HEK293 (cell line): ENCODE measurements at regions not wholly inside any gene's neighbourhood (a gene's known extent, or its start where the extent isn't known, plus 50 kb on each side); places are given as distances from the start of the nearest gene placed in this dataset.

Source experiments
- CTCF ChIA-PET: fragments of 350-600 bp; formaldehyde crosslinking; extraction: SDS; loops from one replicate; lab custom pipeline; 2021; ENCODE audit warnings: antibody characterized with exemption; lab: Yijun Ruan, JAX
- POLR2A ChIA-PET: fragments of 300-600 bp; formaldehyde crosslinking; extraction: SDS; loops from one replicate; lab custom pipeline; 2020; ENCODE audit warnings: antibody characterized with exemption, inconsistent platforms; lab: Yijun Ruan, JAX
- H3K27ac ChIP-seq: fragments of 200-500 bp; sonication (Bioruptor generic); 2 replicates; pipeline ENCODE4 v1.5.1; 2014; ENCODE audit warnings: low read depth, low read length, control low read depth, inconsistent platforms; ENCODE audit errors: extremely low read depth
- H3K36me3 ChIP-seq, 2 experiments: fragments of 200-500 bp in 1 of 2; sonication (Bioruptor generic) in 1 of 2; 1 replicate in 1 of 2; 2 replicates in 1 of 2; pipeline ENCODE4 v1.5.1; 2014 to 2017; ENCODE audit warnings: inconsistent platforms in 2 of 2, low read length in 2 of 2; ENCODE audit not compliant: control insufficient read depth in 2 of 2, insufficient read depth in 1 of 2
- H3K4me1 ChIP-seq: fragments of 200-500 bp; sonication (Bioruptor generic); 2 replicates; pipeline ENCODE4 v1.5.1; 2014; ENCODE audit warnings: mild to moderate bottlenecking, low read length, inconsistent platforms; ENCODE audit not compliant: control insufficient read depth, insufficient read depth
- H3K4me3 ChIP-seq: 2 replicates; pipeline ENCODE4 v1.5.1; 2011; ENCODE audit warnings: low read depth, mild to moderate bottlenecking, control low read depth, low read length, moderate library complexity
- H3K9me3 ChIP-seq: fragments of 200-500 bp; sonication (Bioruptor generic); 2 replicates; pipeline ENCODE4 v1.5.1; 2014; ENCODE audit warnings: low read depth, low read length, inconsistent platforms; ENCODE audit not compliant: control insufficient read depth, insufficient read depth
- BCL11B ChIP-seq: fragments of 450-650 bp; formaldehyde crosslinking; IDR thresholded peaks from 2 replicates; pipeline ENCODE4 v1.5.1; 2016; ENCODE audit warnings: low read depth, missing biosample characterization, missing genetic modification characterization
- GFI1B ChIP-seq: fragments of 450-650 bp; formaldehyde crosslinking; IDR thresholded peaks from 2 replicates; pipeline ENCODE4 v1.5.1; 2016; ENCODE audit warnings: missing biosample characterization, missing genetic modification characterization
- KLF10 ChIP-seq: fragments of 450-650 bp; IDR thresholded peaks from 2 replicates; pipeline ENCODE4 v1.5.1; 2018; ENCODE audit warnings: missing biosample characterization, mild to moderate bottlenecking, missing genetic modification characterization
- OVOL3 ChIP-seq: fragments of 450-650 bp; formaldehyde crosslinking; IDR thresholded peaks from 2 replicates; pipeline ENCODE4 v1.5.1; 2016; ENCODE audit warnings: missing biosample characterization, missing genetic modification characterization
- SP7 ChIP-seq: fragments of 450-650 bp; formaldehyde crosslinking; IDR thresholded peaks from 2 replicates; pipeline ENCODE4 v1.5.1; 2016; ENCODE audit warnings: missing biosample characterization, missing genetic modification characterization
- ZBTB48 ChIP-seq: fragments of 450-650 bp; formaldehyde crosslinking; IDR thresholded peaks from 2 replicates; pipeline ENCODE4 v1.5.1; 2016; ENCODE audit warnings: missing biosample characterization, missing genetic modification characterization
- ZFP37 ChIP-seq: fragments of 450-650 bp; formaldehyde crosslinking; IDR thresholded peaks from 2 replicates; pipeline ENCODE4 v1.5.1; 2016; ENCODE audit warnings: missing biosample characterization, missing genetic modification characterization
- ZNF202 ChIP-seq: fragments of 450-650 bp; formaldehyde crosslinking; IDR thresholded peaks from 2 replicates; pipeline ENCODE4 v1.5.1; 2016; ENCODE audit warnings: missing biosample characterization, missing genetic modification characterization, borderline replicate concordance
- ZNF248 ChIP-seq: fragments of 450-650 bp; formaldehyde crosslinking; IDR thresholded peaks from 2 replicates; pipeline ENCODE4 v1.5.1; 2017; ENCODE audit warnings: missing biosample characterization, missing genetic modification characterization
- ZNF311 ChIP-seq: fragments of 450-650 bp; formaldehyde crosslinking; IDR thresholded peaks from 2 replicates; pipeline ENCODE4 v1.5.1; 2017; ENCODE audit warnings: missing biosample characterization, missing genetic modification characterization, borderline replicate concordance
- ZNF394 ChIP-seq: fragments of 450-650 bp; formaldehyde crosslinking; IDR thresholded peaks from 2 replicates; pipeline ENCODE4 v1.5.1; 2016; ENCODE audit warnings: missing biosample characterization, missing genetic modification characterization, mild to moderate bottlenecking, moderate library complexity, borderline replicate concordance
- ZNF521 ChIP-seq: fragments of 450-650 bp; formaldehyde crosslinking; IDR thresholded peaks from 2 replicates; pipeline ENCODE4 v1.5.1; 2017; ENCODE audit warnings: missing biosample characterization, mild to moderate bottlenecking, missing genetic modification characterization
- ZNF548 ChIP-seq: fragments of 450-650 bp; formaldehyde crosslinking; IDR thresholded peaks from 2 replicates; pipeline ENCODE4 v1.5.1; 2016; ENCODE audit warnings: missing biosample characterization, missing genetic modification characterization
- ZNF560 ChIP-seq: fragments of 450-650 bp; formaldehyde crosslinking; IDR thresholded peaks from 2 replicates; pipeline ENCODE4 v1.5.1; 2017; ENCODE audit warnings: missing biosample characterization, missing genetic modification characterization, borderline replicate concordance
- ZNF600 ChIP-seq: fragments of 450-650 bp; formaldehyde crosslinking; IDR thresholded peaks from 2 replicates; pipeline ENCODE4 v1.5.1; 2016; ENCODE audit warnings: missing biosample characterization, missing genetic modification characterization
- ZNF629 ChIP-seq: fragments of 450-650 bp; formaldehyde crosslinking; IDR thresholded peaks from 2 replicates; pipeline ENCODE4 v1.5.1; 2017; ENCODE audit warnings: missing biosample characterization, missing genetic modification characterization
- ZNF837 ChIP-seq: fragments of 450-650 bp; formaldehyde crosslinking; IDR thresholded peaks from 2 replicates; pipeline ENCODE4 v1.5.1; 2016; ENCODE audit warnings: missing biosample characterization, missing genetic modification characterization
- ZSCAN23 ChIP-seq: fragments of 450-650 bp; formaldehyde crosslinking; IDR thresholded peaks from 2 replicates; pipeline ENCODE4 v1.5.1; 2016; ENCODE audit warnings: missing biosample characterization, missing genetic modification characterization
- TF ChIP-seq, protein P1 (sequence below): fragments of 450-650 bp; formaldehyde crosslinking; IDR thresholded peaks from 2 replicates; pipeline ENCODE4 v1.5.1; 2016; ENCODE audit warnings: missing biosample characterization, missing genetic modification characterization
- TF ChIP-seq, protein P2 (sequence below): fragments of 450-650 bp; formaldehyde crosslinking; IDR thresholded peaks from 2 replicates; pipeline ENCODE4 v1.5.1; 2016; ENCODE audit warnings: missing biosample characterization, missing genetic modification characterization
- TF ChIP-seq, protein P3 (sequence below): fragments of 450-650 bp; formaldehyde crosslinking; IDR thresholded peaks from 2 replicates; pipeline ENCODE4 v1.5.1; 2017; ENCODE audit warnings: missing biosample characterization, missing genetic modification characterization
- TF ChIP-seq, protein P4 (sequence below): fragments of 450-650 bp; formaldehyde crosslinking; IDR thresholded peaks from 2 replicates; pipeline ENCODE4 v1.5.1; 2016; ENCODE audit warnings: missing biosample characterization, missing genetic modification characterization, borderline replicate concordance
- TF ChIP-seq, protein P5 (sequence below): fragments of 450-650 bp; formaldehyde crosslinking; IDR thresholded peaks from 2 replicates; pipeline ENCODE4 v1.5.1; 2016; ENCODE audit warnings: missing biosample characterization, missing genetic modification characterization, low read depth
- TF ChIP-seq, protein P6 (sequence below): IDR thresholded peaks from 2 replicates; pipeline ENCODE4 v1.6.1; 2011; ENCODE audit warnings: mild to moderate bottlenecking, low read depth, low read length, borderline replicate concordance

DNA sequence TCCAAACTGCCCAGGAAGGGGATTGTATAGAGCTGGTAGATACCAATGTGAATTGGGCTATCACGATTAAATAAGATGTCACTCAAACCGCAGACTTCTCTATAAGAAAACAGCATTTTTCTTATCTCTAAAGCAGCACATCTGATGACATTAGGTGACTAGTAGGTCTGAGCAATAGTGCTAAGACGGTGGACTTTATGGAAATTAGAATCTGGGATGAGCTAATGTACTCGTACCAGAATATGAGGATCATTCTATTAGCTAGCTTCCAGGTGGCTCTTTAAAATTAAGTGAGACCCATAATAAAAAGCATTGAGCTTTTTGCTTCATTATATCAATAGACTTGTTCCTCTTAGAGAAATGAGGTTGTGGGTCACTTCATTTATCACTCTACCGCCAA, 130.0 kb upstream of the MC4R start (continued):
- TF ChIP-seq ZBTB48, result no peak
- TF ChIP-seq, all 188 proteins: peak for 0

DNA sequence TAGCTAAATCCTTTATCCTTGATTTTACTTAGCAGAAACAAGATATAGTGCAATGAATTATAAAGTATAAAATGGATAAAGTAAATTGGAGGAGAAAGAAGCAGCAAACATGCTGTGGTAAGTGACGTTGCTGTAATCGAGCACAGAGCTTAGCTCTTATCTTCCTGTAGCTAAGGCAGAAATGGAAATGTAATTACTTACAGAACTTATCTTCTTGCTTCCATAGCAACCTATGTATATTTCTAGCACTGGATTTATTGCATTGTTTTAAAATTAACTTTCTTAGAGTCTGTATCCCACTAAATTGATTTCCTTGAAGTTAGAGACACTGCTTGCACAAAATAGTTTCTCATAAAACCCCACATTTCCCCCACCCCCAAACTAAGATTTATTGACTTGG, 130.6 kb upstream of the MC4R start:
- Histone ChIP-seq H3K4me1 (0 out of 2 replicates have a peak, but pooled peaks cover 2% of the 10 kb centered on the region), H3K9me3 (no peaks in the 10 kb centered on the region), H3K27ac (no peak overlapping the region), H3K36me3 (no peaks in the 10 kb centered on the region), H3K4me3 (no peak overlapping the region)
- POLR2A ChIA-PET, result interaction anchor here (0.6 kb wide), 1 partner anchor 88 kb away, joined by 7 read pairs; no protein-coding TSS in a partner anchor
- CTCF ChIA-PET, result interaction anchor here (0.5 kb wide), 1 partner anchor 15 kb away, joined by 3 read pairs; no protein-coding TSS in a partner anchor
- TF ChIP-seq ZNF248 (no peak), ZNF394 (tag by site-specific recombination) (no peak), OVOL3 (tag by site-specific recombination) (no peak), ZNF521 (no peak), ZNF548 (no peak), ZFP37 (tag by site-specific recombination) (no peak), ZSCAN23 (tag by site-specific recombination) (no peak), ZNF311 (no peak), ZNF837 (tag by site-specific recombination) (no peak), SP7 (no peak), GFI1B (tag by site-specific recombination) (no peak), KLF10 (tag by site-specific recombination) (no peak), ZNF560 (no peak), ZNF202 (tag by site-specific recombination) (no peak)
- TF ChIP-seq, protein P1, sequence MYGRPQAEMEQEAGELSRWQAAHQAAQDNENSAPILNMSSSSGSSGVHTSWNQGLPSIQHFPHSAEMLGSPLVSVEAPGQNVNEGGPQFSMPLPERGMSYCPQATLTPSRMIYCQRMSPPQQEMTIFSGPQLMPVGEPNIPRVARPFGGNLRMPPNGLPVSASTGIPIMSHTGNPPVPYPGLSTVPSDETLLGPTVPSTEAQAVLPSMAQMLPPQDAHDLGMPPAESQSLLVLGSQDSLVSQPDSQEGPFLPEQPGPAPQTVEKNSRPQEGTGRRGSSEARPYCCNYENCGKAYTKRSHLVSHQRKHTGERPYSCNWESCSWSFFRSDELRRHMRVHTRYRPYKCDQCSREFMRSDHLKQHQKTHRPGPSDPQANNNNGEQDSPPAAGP, result no peak
- TF ChIP-seq, protein P2, sequence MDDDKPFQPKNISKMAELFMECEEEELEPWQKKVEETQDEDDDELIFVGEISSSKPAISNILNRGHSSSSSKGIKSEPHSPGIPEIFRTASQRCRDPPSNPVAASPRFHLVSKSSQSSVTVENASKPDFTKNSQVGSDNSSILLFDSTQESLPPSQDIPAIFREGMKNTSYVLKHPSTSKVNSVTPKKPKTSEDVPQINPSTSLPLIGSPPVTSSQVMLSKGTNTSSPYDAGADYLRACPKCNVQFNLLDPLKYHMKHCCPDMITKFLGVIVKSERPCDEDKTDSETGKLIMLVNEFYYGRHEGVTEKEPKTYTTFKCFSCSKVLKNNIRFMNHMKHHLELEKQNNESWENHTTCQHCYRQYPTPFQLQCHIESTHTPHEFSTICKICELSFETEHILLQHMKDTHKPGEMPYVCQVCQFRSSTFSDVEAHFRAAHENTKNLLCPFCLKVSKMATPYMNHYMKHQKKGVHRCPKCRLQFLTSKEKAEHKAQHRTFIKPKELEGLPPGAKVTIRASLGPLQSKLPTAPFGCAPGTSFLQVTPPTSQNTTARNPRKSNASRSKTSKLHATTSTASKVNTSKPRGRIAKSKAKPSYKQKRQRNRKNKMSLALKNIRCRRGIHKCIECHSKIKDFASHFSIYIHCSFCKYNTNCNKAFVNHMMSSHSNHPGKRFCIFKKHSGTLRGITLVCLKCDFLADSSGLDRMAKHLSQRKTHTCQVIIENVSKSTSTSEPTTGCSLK (tag by site-specific recombination), result no peak
- TF ChIP-seq, protein P3, sequence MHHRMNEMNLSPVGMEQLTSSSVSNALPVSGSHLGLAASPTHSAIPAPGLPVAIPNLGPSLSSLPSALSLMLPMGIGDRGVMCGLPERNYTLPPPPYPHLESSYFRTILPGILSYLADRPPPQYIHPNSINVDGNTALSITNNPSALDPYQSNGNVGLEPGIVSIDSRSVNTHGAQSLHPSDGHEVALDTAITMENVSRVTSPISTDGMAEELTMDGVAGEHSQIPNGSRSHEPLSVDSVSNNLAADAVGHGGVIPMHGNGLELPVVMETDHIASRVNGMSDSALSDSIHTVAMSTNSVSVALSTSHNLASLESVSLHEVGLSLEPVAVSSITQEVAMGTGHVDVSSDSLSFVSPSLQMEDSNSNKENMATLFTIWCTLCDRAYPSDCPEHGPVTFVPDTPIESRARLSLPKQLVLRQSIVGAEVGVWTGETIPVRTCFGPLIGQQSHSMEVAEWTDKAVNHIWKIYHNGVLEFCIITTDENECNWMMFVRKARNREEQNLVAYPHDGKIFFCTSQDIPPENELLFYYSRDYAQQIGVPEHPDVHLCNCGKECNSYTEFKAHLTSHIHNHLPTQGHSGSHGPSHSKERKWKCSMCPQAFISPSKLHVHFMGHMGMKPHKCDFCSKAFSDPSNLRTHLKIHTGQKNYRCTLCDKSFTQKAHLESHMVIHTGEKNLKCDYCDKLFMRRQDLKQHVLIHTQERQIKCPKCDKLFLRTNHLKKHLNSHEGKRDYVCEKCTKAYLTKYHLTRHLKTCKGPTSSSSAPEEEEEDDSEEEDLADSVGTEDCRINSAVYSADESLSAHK (tag by site-specific recombination), result no peak

DNA sequence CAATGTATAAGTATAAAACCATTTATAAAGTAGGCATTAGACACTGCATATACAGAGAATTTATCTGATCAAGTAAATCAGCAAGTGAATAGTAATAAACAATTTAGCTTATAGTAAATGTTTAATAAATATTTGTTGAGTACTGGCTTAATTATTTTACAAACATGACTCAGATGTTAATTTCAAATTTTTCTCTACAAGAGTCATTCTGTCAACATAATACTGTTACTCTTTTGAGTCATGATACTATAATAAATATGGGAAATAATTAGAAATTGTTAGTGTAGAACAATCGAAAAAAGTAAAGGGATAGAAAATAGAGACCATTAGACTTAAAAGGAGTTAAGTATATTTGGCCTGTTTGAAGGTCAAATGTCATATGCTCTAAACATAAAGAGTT, 133.6 kb upstream of the MC4R start:
- Histone ChIP-seq H3K36me3 (no peaks in the 10 kb centered on the region), H3K4me3 (no peak overlapping the region), H3K27ac (no peak overlapping the region), H3K4me1 (0 out of 2 replicates have a peak, but pooled peaks cover 2% of the 10 kb centered on the region), H3K9me3 (no peaks in the 10 kb centered on the region)
- ChIA-PET CTCF (no interaction called here), POLR2A (no interaction called here)
- TF ChIP-seq, protein P4, sequence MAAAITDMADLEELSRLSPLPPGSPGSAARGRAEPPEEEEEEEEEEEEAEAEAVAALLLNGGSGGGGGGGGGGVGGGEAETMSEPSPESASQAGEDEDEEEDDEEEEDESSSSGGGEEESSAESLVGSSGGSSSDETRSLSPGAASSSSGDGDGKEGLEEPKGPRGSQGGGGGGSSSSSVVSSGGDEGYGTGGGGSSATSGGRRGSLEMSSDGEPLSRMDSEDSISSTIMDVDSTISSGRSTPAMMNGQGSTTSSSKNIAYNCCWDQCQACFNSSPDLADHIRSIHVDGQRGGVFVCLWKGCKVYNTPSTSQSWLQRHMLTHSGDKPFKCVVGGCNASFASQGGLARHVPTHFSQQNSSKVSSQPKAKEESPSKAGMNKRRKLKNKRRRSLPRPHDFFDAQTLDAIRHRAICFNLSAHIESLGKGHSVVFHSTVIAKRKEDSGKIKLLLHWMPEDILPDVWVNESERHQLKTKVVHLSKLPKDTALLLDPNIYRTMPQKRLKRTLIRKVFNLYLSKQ (tag by site-specific recombination), result no peak
- TF ChIP-seq, protein P5, sequence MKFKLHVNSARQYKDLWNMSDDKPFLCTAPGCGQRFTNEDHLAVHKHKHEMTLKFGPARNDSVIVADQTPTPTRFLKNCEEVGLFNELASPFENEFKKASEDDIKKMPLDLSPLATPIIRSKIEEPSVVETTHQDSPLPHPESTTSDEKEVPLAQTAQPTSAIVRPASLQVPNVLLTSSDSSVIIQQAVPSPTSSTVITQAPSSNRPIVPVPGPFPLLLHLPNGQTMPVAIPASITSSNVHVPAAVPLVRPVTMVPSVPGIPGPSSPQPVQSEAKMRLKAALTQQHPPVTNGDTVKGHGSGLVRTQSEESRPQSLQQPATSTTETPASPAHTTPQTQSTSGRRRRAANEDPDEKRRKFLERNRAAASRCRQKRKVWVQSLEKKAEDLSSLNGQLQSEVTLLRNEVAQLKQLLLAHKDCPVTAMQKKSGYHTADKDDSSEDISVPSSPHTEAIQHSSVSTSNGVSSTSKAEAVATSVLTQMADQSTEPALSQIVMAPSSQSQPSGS, result no peak
- TF ChIP-seq, protein P6, sequence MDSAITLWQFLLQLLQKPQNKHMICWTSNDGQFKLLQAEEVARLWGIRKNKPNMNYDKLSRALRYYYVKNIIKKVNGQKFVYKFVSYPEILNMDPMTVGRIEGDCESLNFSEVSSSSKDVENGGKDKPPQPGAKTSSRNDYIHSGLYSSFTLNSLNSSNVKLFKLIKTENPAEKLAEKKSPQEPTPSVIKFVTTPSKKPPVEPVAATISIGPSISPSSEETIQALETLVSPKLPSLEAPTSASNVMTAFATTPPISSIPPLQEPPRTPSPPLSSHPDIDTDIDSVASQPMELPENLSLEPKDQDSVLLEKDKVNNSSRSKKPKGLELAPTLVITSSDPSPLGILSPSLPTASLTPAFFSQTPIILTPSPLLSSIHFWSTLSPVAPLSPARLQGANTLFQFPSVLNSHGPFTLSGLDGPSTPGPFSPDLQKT, result no peak
- TF ChIP-seq ZNF600 (tag by site-specific recombination) (no peak), BCL11B (no peak), ZNF629 (tag by site-specific recombination) (no peak), ZBTB48 (no peak)
